Astrocyte (in vitro differentiated cells and primary cell): ENCODE measurements at regions not wholly inside any gene's neighbourhood (a gene's known extent, or its start where the extent isn't known, plus 50 kb on each side); places are given as distances from the start of the nearest gene placed in this dataset.

Source experiments
- DNase-seq: peaks from one replicate; pipeline ENCODE4 v3.0.0-alpha.2; 2010; ENCODE audit warnings: low read depth
- FAIRE-seq: peaks from 2 replicates; lab custom pipeline; 2011; peaks lifted over from hg19 to GRCh38; lab: Jason Lieb, UNC
- H2AFZ ChIP-seq: 2 replicates; pipeline ENCODE4 v1.6.0; 2012; ENCODE audit warnings: low read depth, low read length, inconsistent platforms
- H3K27ac ChIP-seq: 2 replicates; pipeline ENCODE4 v1.5.1; 2011; ENCODE audit warnings: low read depth, low read length, inconsistent platforms
- H3K27me3 ChIP-seq: 2 replicates; pipeline ENCODE4 v1.6.0; 2011; ENCODE audit warnings: low read length, inconsistent platforms; ENCODE audit not compliant: insufficient read depth
- H3K36me3 ChIP-seq: 2 replicates; pipeline ENCODE4 v1.5.1; 2011; ENCODE audit warnings: low read length, inconsistent platforms; ENCODE audit not compliant: insufficient read depth
- H3K4me1 ChIP-seq: 2 replicates; pipeline ENCODE4 v1.5.1; 2011; ENCODE audit warnings: low read length, inconsistent platforms; ENCODE audit not compliant: insufficient read depth
- H3K4me2 ChIP-seq: 2 replicates; pipeline ENCODE4 v1.6.0; 2012; ENCODE audit warnings: low read length, inconsistent platforms
- H3K4me3 ChIP-seq: 2 replicates; pipeline ENCODE4 v1.5.1; 2011; ENCODE audit warnings: low read depth, mild to moderate bottlenecking, low read length, inconsistent platforms; ENCODE audit not compliant: insufficient read depth
- H3K79me2 ChIP-seq: 2 replicates; pipeline ENCODE4 v1.6.0; 2012; ENCODE audit warnings: mild to moderate bottlenecking, low read length, inconsistent platforms; ENCODE audit not compliant: insufficient read depth
- H3K9ac ChIP-seq: 2 replicates; pipeline ENCODE4 v1.6.0; 2012; ENCODE audit warnings: mild to moderate bottlenecking, low read length, inconsistent platforms
- H3K9me3 ChIP-seq: 2 replicates; pipeline ENCODE4 v1.5.1; 2012; ENCODE audit warnings: low read depth, mild to moderate bottlenecking, low read length, inconsistent platforms; ENCODE audit not compliant: insufficient read depth
- H4K20me1 ChIP-seq: 2 replicates; pipeline ENCODE4 v1.6.0; 2012; ENCODE audit warnings: low read length, inconsistent platforms; ENCODE audit not compliant: insufficient read depth
- H3K27ac Mint-ChIP-seq: one replicate; pipeline ENCODE4 v1.8.0; 2021; ENCODE audit warnings: mild to moderate bottlenecking, mixed read lengths; ENCODE audit not compliant: unreplicated experiment
- H3K27me3 Mint-ChIP-seq: one replicate; pipeline ENCODE4 v1.8.0; 2021; ENCODE audit warnings: low read depth, mixed read lengths; ENCODE audit not compliant: unreplicated experiment
- H3K36me3 Mint-ChIP-seq: one replicate; pipeline ENCODE4 v1.8.0; 2021; ENCODE audit warnings: low read depth, mixed read lengths; ENCODE audit not compliant: unreplicated experiment
- H3K4me1 Mint-ChIP-seq: one replicate; pipeline ENCODE4 v1.8.0; 2021; ENCODE audit warnings: low read depth, mixed read lengths; ENCODE audit not compliant: unreplicated experiment
- H3K4me3 Mint-ChIP-seq: one replicate; pipeline ENCODE4 v1.8.0; 2021; ENCODE audit warnings: mild to moderate bottlenecking, moderate library complexity, mixed read lengths; ENCODE audit not compliant: unreplicated experiment
- H3K9me3 Mint-ChIP-seq: one replicate; pipeline ENCODE4 v1.8.0; 2021; ENCODE audit warnings: mild to moderate bottlenecking, mixed read lengths; ENCODE audit not compliant: unreplicated experiment
- CTCF ChIP-seq: IDR thresholded peaks from 2 replicates; pipeline ENCODE4 v1.5.1; 2011; ENCODE audit warnings: low read depth, mild to moderate bottlenecking, inconsistent platforms, low read length, moderate library complexity; ENCODE audit not compliant: insufficient read depth
- EZH2 ChIP-seq: IDR thresholded peaks from 2 replicates; pipeline ENCODE4 v1.6.1; 2012; ENCODE audit warnings: mild to moderate bottlenecking, low read length, inconsistent platforms; ENCODE audit not compliant: insufficient read depth

GRCh38 chr6:167744681-167745669 is 81.7 kb upstream of the AFDN start:
- H3K9me3 Mint-ChIP-seq: no peaks in the 10 kb centered on the region
- no peak for DNase-seq
- H3K4me3 Mint-ChIP-seq: no peak overlapping the region
- no peak overlapping the region for H2AFZ ChIP-seq
- H3K27me3 ChIP-seq: no peaks in the 10 kb centered on the region
- no peak overlapping the region for H3K27ac ChIP-seq
- no peak overlapping the region for H3K27ac Mint-ChIP-seq
- H3K4me1 Mint-ChIP-seq: peaks cover 19% of the 10 kb centered on the region
- H3K9ac ChIP-seq: no peak overlapping the region
- peaks cover 2% of the 10 kb centered on the region for H3K9me3 ChIP-seq
- H3K4me3 ChIP-seq: no peak overlapping the region
- no peaks in the 10 kb centered on the region for H3K36me3 ChIP-seq
- no peaks in the 10 kb centered on the region for H3K4me1 ChIP-seq
- FAIRE-seq: no peak
- peaks cover 5% of the 10 kb centered on the region for H3K27me3 Mint-ChIP-seq
- TF ChIP-seq EZH2: no peak
- no peak for TF ChIP-seq CTCF
- no peaks in the 10 kb centered on the region for H3K79me2 ChIP-seq
- no peaks in the 10 kb centered on the region for H3K36me3 Mint-ChIP-seq
- H4K20me1 ChIP-seq: no peaks in the 10 kb centered on the region
- H3K4me2 ChIP-seq: no peak overlapping the region

- H3K4me2 ChIP-seq: no peak overlapping the region
- no peak overlapping the region for H3K9ac ChIP-seq
- no peaks in the 10 kb centered on the region for H3K4me1 ChIP-seq
- Mint-ChIP-seq H3K27me3 (peaks cover 8% of the 10 kb centered on the region), H3K4me3 (no peak overlapping the region), H3K36me3 (no peaks in the 10 kb centered on the region), H3K27ac (no peak overlapping the region), H3K9me3 (no peaks in the 10 kb centered on the region), H3K4me1 (peaks cover 15% of the 10 kb centered on the region)
- no peaks in the 10 kb centered on the region for H3K36me3 ChIP-seq
- no peaks in the 10 kb centered on the region for H3K79me2 ChIP-seq
- peaks cover 2% of the 10 kb centered on the region for H3K9me3 ChIP-seq
- H2AFZ ChIP-seq: no peak overlapping the region
- no peak overlapping the region for H3K27ac ChIP-seq
- no peaks in the 10 kb centered on the region for H4K20me1 ChIP-seq
- DNase-seq (no peak), FAIRE-seq (no peak)
- H3K27me3 ChIP-seq: no peaks in the 10 kb centered on the region
- no peak for TF ChIP-seq CTCF
- no peak for TF ChIP-seq EZH2
- H3K4me3 ChIP-seq: no peak overlapping the region
These were observed 80.9 kb upstream of the AFDN start for GRCh38 chr6:167745670-167746389.
